PC-3 (cell line): ENCODE measurements at regions not wholly inside any gene's neighbourhood (a gene's known extent, or its start where the extent isn't known, plus 50 kb on each side); places are given as distances from the start of the nearest gene placed in this dataset.

Experiments used
- ATAC-seq: fragments of 200-7000 bp; cut with Tn5 transposase; 2 replicates; pipeline ENCODE4 v1.9.1; 2020; ENCODE audit warnings: mild to moderate bottlenecking, moderate library complexity
- BruUV-seq: library from RNA; stranded (reverse); fragments of 400-500 nt; replicated peaks from 2 replicates; lab custom pipeline; 2021; lab: Mats Ljungman, UMichigan
- CTCF ChIA-PET: fragments of 300-600 bp; sonication (Branson Sonifier 250); formaldehyde crosslinking; loops from one replicate; lab custom pipeline; 2022; ENCODE audit warnings: antibody characterized with exemption; lab: Charles Lee
- POLR2A ChIA-PET: fragments of 300-600 bp; sonication (Branson Sonifier 250); formaldehyde crosslinking; loops from one replicate; lab custom pipeline; 2022; ENCODE audit warnings: antibody characterized with exemption; ENCODE audit not compliant: unreplicated experiment; lab: Charles Lee
- DNase-seq: peaks from one replicate; pipeline ENCODE4 v3.0.0-alpha.2; 2015
- H2AFZ ChIP-seq: fragments of 300-600 bp; sonication (generic); 2 replicates; pipeline ENCODE4 v1.6.0; 2016; ENCODE audit warnings: antibody characterized with exemption, low read length
- H3F3A ChIP-seq: fragments of 300-600 bp; sonication (generic); one replicate; pipeline ENCODE4 v1.6.0; 2017; ENCODE audit warnings: antibody characterized with exemption, low read length, control low read depth, mild to moderate bottlenecking; ENCODE audit not compliant: unreplicated experiment
- H3K27ac ChIP-seq: fragments of 300-600 bp; sonication (generic); 2 replicates; pipeline ENCODE4 v1.5.1; 2016; ENCODE audit warnings: mild to moderate bottlenecking, low read length
- H3K27me3 ChIP-seq: fragments of 300-600 bp; sonication (generic); 2 replicates; pipeline ENCODE4 v1.6.1; 2016; ENCODE audit warnings: low read length, mixed read lengths
- H3K36me3 ChIP-seq: fragments of 300-600 bp; sonication (generic); 2 replicates; pipeline ENCODE4 v1.6.1; 2016; ENCODE audit warnings: low read depth, mixed run types, low read length, mixed read lengths
- H3K4me1 ChIP-seq: fragments of 300-600 bp; sonication (generic); 2 replicates; pipeline ENCODE4 v1.5.1; 2016; ENCODE audit warnings: low read length; ENCODE audit not compliant: insufficient read depth
- H3K4me2 ChIP-seq: fragments of 300-600 bp; sonication (generic); 2 replicates; pipeline ENCODE4 v1.6.0; 2016; ENCODE audit warnings: low read length
- H3K4me3 ChIP-seq: fragments of 300-600 bp; sonication (generic); 2 replicates; pipeline ENCODE4 v1.5.1; 2016; ENCODE audit warnings: mild to moderate bottlenecking, low read length, mixed read lengths
- H3K79me2 ChIP-seq: fragments of 300-600 bp; sonication (generic); 2 replicates; pipeline ENCODE4 v1.6.1; 2017; ENCODE audit warnings: low read length, mixed read lengths
- H3K9ac ChIP-seq: fragments of 300-600 bp; sonication (generic); 2 replicates; pipeline ENCODE4 v1.6.0; 2016; ENCODE audit warnings: mild to moderate bottlenecking, low read length
- H3K9me2 ChIP-seq: fragments of 300-600 bp; sonication (generic); replicated peaks from 2 replicates; pipeline ENCODE4 v1.6.1; 2016; ENCODE audit warnings: mixed run types, low read length, mixed read lengths
- H3K9me3 ChIP-seq: fragments of 300-600 bp; sonication (generic); 2 replicates; pipeline ENCODE4 v1.6.1; 2016; ENCODE audit warnings: low read length, mixed read lengths
- H4K20me1 ChIP-seq: fragments of 300-600 bp; sonication (generic); 2 replicates; pipeline ENCODE4 v1.6.1; 2016; ENCODE audit warnings: low read length, mixed read lengths
- EZH2 ChIP-seq: fragments of 300-600 bp; sonication (generic); IDR thresholded peaks from one replicate; pipeline ENCODE4 v1.6.1; 2017; ENCODE audit warnings: antibody characterized with exemption, mild to moderate bottlenecking, low read length; ENCODE audit not compliant: unreplicated experiment
- EZH2phosphoT487 ChIP-seq: fragments of 300-600 bp; sonication (generic); IDR thresholded peaks from 2 replicates; pipeline ENCODE4 v1.6.1; 2018; ENCODE audit warnings: mild to moderate bottlenecking, antibody characterized with exemption, low read length, borderline replicate concordance
- intact Hi-C: fragments of 100-400 bp; cut with micrococcal nuclease; formaldehyde crosslinking; loops from 2 replicates; pipeline ENCODE4 v1.9.0; 2023
- TF ChIP-seq, protein P1 (sequence below): fragments of 300-600 bp; sonication (generic); conservative IDR thresholded peaks from 2 replicates; pipeline ENCODE4 v1.5.1; 2017; ENCODE audit warnings: antibody characterized with exemption, low read depth, mild to moderate bottlenecking, low read length

DNA sequence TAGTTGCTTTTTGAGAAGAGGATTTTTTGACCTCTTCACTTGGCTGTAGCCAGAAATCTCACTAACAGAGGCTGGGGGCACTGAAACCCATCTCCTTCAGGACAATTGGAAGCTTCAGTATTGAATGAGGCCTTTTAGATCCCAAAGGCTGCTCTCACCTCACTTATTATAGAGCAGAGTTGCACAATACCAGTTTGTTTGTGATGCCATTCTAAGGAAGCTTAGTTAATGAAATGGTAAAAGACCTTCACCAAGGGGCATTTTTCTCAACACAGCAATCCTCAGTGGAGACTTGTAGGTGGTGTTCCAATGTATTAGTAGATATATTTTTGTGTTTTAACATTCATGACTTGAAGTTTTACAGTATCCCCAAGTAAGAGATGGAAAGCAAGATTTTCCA lies 71.0 kb upstream of the RFX8 start:
- CTCF ChIA-PET: no interaction called here
- peaks cover 8% of the 10 kb centered on the region for H3K4me1 ChIP-seq
- H3K9me2 ChIP-seq: no peaks in the 10 kb centered on the region
- no peak overlapping the region for H3K27ac ChIP-seq
- no peaks in the 10 kb centered on the region for H4K20me1 ChIP-seq
- no peaks in the 10 kb centered on the region for H3F3A ChIP-seq
- no peaks in the 10 kb centered on the region for H3K36me3 ChIP-seq
- no peaks in the 10 kb centered on the region for H3K79me2 ChIP-seq
- TF ChIP-seq EZH2 (no peak), EZH2phosphoT487 (no peak)
- TF ChIP-seq, protein P1, sequence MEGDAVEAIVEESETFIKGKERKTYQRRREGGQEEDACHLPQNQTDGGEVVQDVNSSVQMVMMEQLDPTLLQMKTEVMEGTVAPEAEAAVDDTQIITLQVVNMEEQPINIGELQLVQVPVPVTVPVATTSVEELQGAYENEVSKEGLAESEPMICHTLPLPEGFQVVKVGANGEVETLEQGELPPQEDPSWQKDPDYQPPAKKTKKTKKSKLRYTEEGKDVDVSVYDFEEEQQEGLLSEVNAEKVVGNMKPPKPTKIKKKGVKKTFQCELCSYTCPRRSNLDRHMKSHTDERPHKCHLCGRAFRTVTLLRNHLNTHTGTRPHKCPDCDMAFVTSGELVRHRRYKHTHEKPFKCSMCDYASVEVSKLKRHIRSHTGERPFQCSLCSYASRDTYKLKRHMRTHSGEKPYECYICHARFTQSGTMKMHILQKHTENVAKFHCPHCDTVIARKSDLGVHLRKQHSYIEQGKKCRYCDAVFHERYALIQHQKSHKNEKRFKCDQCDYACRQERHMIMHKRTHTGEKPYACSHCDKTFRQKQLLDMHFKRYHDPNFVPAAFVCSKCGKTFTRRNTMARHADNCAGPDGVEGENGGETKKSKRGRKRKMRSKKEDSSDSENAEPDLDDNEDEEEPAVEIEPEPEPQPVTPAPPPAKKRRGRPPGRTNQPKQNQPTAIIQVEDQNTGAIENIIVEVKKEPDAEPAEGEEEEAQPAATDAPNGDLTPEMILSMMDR: no peak
- POLR2A ChIA-PET: no interaction called here
- H3K4me2 ChIP-seq: no peak overlapping the region
- H3K4me3 ChIP-seq: no peak overlapping the region
- H3K9me3 ChIP-seq: no peaks in the 10 kb centered on the region
- ATAC-seq: no peak
- no peak for DNase-seq
- H3K9ac ChIP-seq: no peak overlapping the region
- intact Hi-C loops: no loop called here
- no peaks in the 10 kb centered on the region for H3K27me3 ChIP-seq
- H2AFZ ChIP-seq: no peak overlapping the region
- BruUV-seq: no TSS peak

DNA sequence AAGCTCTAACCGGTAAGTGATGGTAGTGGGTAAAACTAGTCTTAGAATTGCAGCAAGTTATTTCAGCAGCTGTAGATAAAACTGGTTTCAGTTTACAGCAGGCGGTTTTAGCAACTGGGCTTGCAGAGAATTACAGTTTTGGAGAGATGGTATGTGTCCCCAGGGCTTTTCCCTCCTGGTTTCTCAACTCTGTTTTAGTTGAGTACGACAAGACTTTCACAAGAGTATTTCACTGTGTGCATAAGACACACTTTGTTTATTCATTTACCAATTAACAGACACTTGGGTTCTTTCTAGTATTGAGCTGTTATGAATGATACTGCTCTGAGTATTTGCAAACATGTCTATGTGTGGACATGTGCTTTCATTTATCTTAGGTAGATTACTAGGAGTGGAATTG lies 65.6 kb upstream of the RFX8 start:
- CTCF ChIA-PET: no interaction called here
- H2AFZ ChIP-seq: no peak overlapping the region

DNA sequence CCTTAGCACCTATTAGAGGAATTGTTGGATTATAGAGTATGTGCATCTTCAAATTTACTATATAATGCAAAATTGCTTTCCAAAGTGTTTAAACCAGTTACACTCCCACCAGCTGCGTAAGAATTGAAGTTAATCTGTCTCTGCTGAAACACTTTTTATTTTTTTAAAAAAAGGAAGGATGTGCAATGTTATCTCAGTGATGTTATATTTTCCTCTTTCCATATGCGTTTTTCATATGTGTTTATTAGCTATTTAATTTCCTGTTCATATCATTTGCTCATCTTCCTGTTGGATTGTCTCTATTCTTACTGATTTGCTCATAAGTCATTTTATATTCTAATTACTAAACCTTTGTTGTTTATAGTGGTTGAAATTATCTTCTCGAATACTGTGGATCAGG lies 63.2 kb upstream of the RFX8 start:
- Histone ChIP-seq H2AFZ (no peak overlapping the region), H3K4me2 (no peak overlapping the region), H3K79me2 (no peaks in the 10 kb centered on the region), H3K4me1 (no peaks in the 10 kb centered on the region), H3K27me3 (no peaks in the 10 kb centered on the region), H3K9ac (no peak overlapping the region), H3K36me3 (no peaks in the 10 kb centered on the region), H3F3A (no peaks in the 10 kb centered on the region), H4K20me1 (no peaks in the 10 kb centered on the region), H3K9me3 (no peaks in the 10 kb centered on the region), H3K27ac (no peak overlapping the region), H3K4me3 (no peak overlapping the region), H3K9me2 (no peaks in the 10 kb centered on the region)
- intact Hi-C loops: no loop called here
- no peak for DNase-seq
- ChIA-PET POLR2A (no interaction called here), CTCF (no interaction called here)
- BruUV-seq: no TSS peak
- ATAC-seq: no peak
- TF ChIP-seq EZH2 (no peak), EZH2phosphoT487 (no peak)
- TF ChIP-seq, protein P1: no peak

More for the DNA sequence above, 65.6 kb upstream of the RFX8 start:
- Histone ChIP-seq H4K20me1 (no peaks in the 10 kb centered on the region), H3K27ac (no peak overlapping the region), H3K79me2 (no peaks in the 10 kb centered on the region), H3K36me3 (no peaks in the 10 kb centered on the region), H3K4me3 (no peak overlapping the region), H3K9ac (no peak overlapping the region), H3K9me3 (no peaks in the 10 kb centered on the region), H3K27me3 (no peaks in the 10 kb centered on the region), H3F3A (no peaks in the 10 kb centered on the region), H3K4me1 (no peaks in the 10 kb centered on the region), H3K4me2 (no peak overlapping the region), H3K9me2 (no peaks in the 10 kb centered on the region)
- intact Hi-C loops: no loop called here
- ATAC-seq (no peak), DNase-seq (no peak)
- no TSS peak for BruUV-seq
- POLR2A ChIA-PET: no interaction called here
- TF ChIP-seq EZH2phosphoT487: no peak
- no peak for TF ChIP-seq EZH2
- TF ChIP-seq, protein P1: no peak
